ENCODE measurements at regions not wholly inside any gene's neighbourhood (a gene's known extent, or its start where the extent isn't known, plus 50 kb on each side); places are given as distances from the start of the nearest gene placed in this dataset.

GRCh38 chr12:127237151-127237550 is 1029.8 kb upstream of the TMEM132C start:
- Histone ChIP-seq H3K9me3 (ENCODE audit: control insufficient read depth in 1 of 2, low read length in 2 of 2) (no peaks in the 10 kb centered on the region), H3K4me1 (ENCODE audit: control insufficient read depth in 1 of 2, insufficient read depth in 2 of 2, low read length in 2 of 2) (no peaks in the 10 kb centered on the region), H3K4me3 (ENCODE audit: low read depth in 1 of 2, low read length in 2 of 2) (no peak overlapping the region), H3K27ac (ENCODE audit: low read depth, low read length) (no peak overlapping the region), H3K9ac (ENCODE audit: low read depth in 1 of 2, low read length in 2 of 2) (no peak overlapping the region), H3K27me3 (ENCODE audit: control insufficient read depth in 1 of 2, insufficient read depth in 2 of 2, low read length in 2 of 2) (no peaks in the 10 kb centered on the region), H3K36me3 (ENCODE audit: control insufficient read depth in 1 of 2, insufficient read depth in 2 of 2, low read length in 2 of 2) (no peaks in the 10 kb centered on the region)

- no peaks in the 10 kb centered on the region for H3K9me3 ChIP-seq (ENCODE audit: control insufficient read depth in 1 of 2, low read length in 2 of 2)
- H3K27ac ChIP-seq (ENCODE audit: low read depth, low read length) = no peak overlapping the region
- H3K4me1 ChIP-seq (ENCODE audit: control insufficient read depth in 1 of 2, insufficient read depth in 2 of 2, low read length in 2 of 2) = no peaks in the 10 kb centered on the region
- no peak overlapping the region for H3K9ac ChIP-seq (ENCODE audit: low read depth in 1 of 2, low read length in 2 of 2)
- H3K27me3 ChIP-seq (ENCODE audit: control insufficient read depth in 1 of 2, insufficient read depth in 2 of 2, low read length in 2 of 2) = no peaks in the 10 kb centered on the region
- H3K36me3 ChIP-seq (ENCODE audit: control insufficient read depth in 1 of 2, insufficient read depth in 2 of 2, low read length in 2 of 2) = no peaks in the 10 kb centered on the region
- H3K4me3 ChIP-seq (ENCODE audit: low read depth in 1 of 2, low read length in 2 of 2) = no peak overlapping the region
These were observed 1028.9 kb upstream of the TMEM132C start for GRCh38 chr12:127238107-127238506.

- Histone ChIP-seq H3K9me3 (ENCODE audit: control insufficient read depth in 1 of 2, low read length in 2 of 2) (no peaks in the 10 kb centered on the region), H3K27me3 (ENCODE audit: control insufficient read depth in 1 of 2, insufficient read depth in 2 of 2, low read length in 2 of 2) (no peaks in the 10 kb centered on the region), H3K4me3 (ENCODE audit: low read depth in 1 of 2, low read length in 2 of 2) (no peak overlapping the region), H3K36me3 (ENCODE audit: control insufficient read depth in 1 of 2, insufficient read depth in 2 of 2, low read length in 2 of 2) (no peaks in the 10 kb centered on the region), H3K27ac (ENCODE audit: low read depth, low read length) (no peak overlapping the region), H3K4me1 (ENCODE audit: control insufficient read depth in 1 of 2, insufficient read depth in 2 of 2, low read length in 2 of 2) (no peaks in the 10 kb centered on the region), H3K9ac (ENCODE audit: low read depth in 1 of 2, low read length in 2 of 2) (no peak overlapping the region)
These were observed 1027.2 kb upstream of the TMEM132C start for GRCh38 chr12:127239781-127240180.

- H3K9me3 ChIP-seq (ENCODE audit: control insufficient read depth in 1 of 2, low read length in 2 of 2) = no peaks in the 10 kb centered on the region
- H3K36me3 ChIP-seq (ENCODE audit: control insufficient read depth in 1 of 2, insufficient read depth in 2 of 2, low read length in 2 of 2) = no peaks in the 10 kb centered on the region
- no peaks in the 10 kb centered on the region for H3K27me3 ChIP-seq (ENCODE audit: control insufficient read depth in 1 of 2, insufficient read depth in 2 of 2, low read length in 2 of 2)
- H3K27ac ChIP-seq (ENCODE audit: low read depth, low read length) = no peak overlapping the region
- no peak overlapping the region for H3K4me3 ChIP-seq (ENCODE audit: low read depth in 1 of 2, low read length in 2 of 2)
- no peaks in the 10 kb centered on the region for H3K4me1 ChIP-seq (ENCODE audit: control insufficient read depth in 1 of 2, insufficient read depth in 2 of 2, low read length in 2 of 2)
- H3K9ac ChIP-seq (ENCODE audit: low read depth in 1 of 2, low read length in 2 of 2) = no peak overlapping the region
These were observed 1026.6 kb upstream of the TMEM132C start for GRCh38 chr12:127240249-127240929.

GRCh38 chr12:127241072-127241817 is 1025.7 kb upstream of the TMEM132C start:
- Histone ChIP-seq H3K27ac (ENCODE audit: low read depth, low read length) (no peak overlapping the region), H3K9me3 (ENCODE audit: control insufficient read depth in 1 of 2, low read length in 2 of 2) (no peaks in the 10 kb centered on the region), H3K27me3 (ENCODE audit: control insufficient read depth in 1 of 2, insufficient read depth in 2 of 2, low read length in 2 of 2) (no peaks in the 10 kb centered on the region), H3K4me1 (ENCODE audit: control insufficient read depth in 1 of 2, insufficient read depth in 2 of 2, low read length in 2 of 2) (no peaks in the 10 kb centered on the region), H3K36me3 (ENCODE audit: control insufficient read depth in 1 of 2, insufficient read depth in 2 of 2, low read length in 2 of 2) (no peaks in the 10 kb centered on the region), H3K9ac (ENCODE audit: low read depth in 1 of 2, low read length in 2 of 2) (no peak overlapping the region), H3K4me3 (ENCODE audit: low read depth in 1 of 2, low read length in 2 of 2) (no peak overlapping the region)

- H3K36me3 ChIP-seq (ENCODE audit: control insufficient read depth in 1 of 2, insufficient read depth in 2 of 2, low read length in 2 of 2) = no peaks in the 10 kb centered on the region
- H3K27me3 ChIP-seq (ENCODE audit: control insufficient read depth in 1 of 2, insufficient read depth in 2 of 2, low read length in 2 of 2) = no peaks in the 10 kb centered on the region
- H3K27ac ChIP-seq (ENCODE audit: low read depth, low read length) = no peak overlapping the region
- H3K4me1 ChIP-seq (ENCODE audit: control insufficient read depth in 1 of 2, insufficient read depth in 2 of 2, low read length in 2 of 2) = no peaks in the 10 kb centered on the region
- no peaks in the 10 kb centered on the region for H3K9me3 ChIP-seq (ENCODE audit: control insufficient read depth in 1 of 2, low read length in 2 of 2)
- H3K4me3 ChIP-seq (ENCODE audit: low read depth in 1 of 2, low read length in 2 of 2) = no peak overlapping the region
- no peak overlapping the region for H3K9ac ChIP-seq (ENCODE audit: low read depth in 1 of 2, low read length in 2 of 2)
These were observed 1022.0 kb upstream of the TMEM132C start for GRCh38 chr12:127245009-127245408.

- Histone ChIP-seq H3K4me1 (ENCODE audit: control insufficient read depth in 1 of 2, insufficient read depth in 2 of 2, low read length in 2 of 2) (no peaks in the 10 kb centered on the region), H3K9ac (ENCODE audit: low read depth in 1 of 2, low read length in 2 of 2) (no peak overlapping the region), H3K4me3 (ENCODE audit: low read depth in 1 of 2, low read length in 2 of 2) (no peak overlapping the region), H3K27ac (ENCODE audit: low read depth, low read length) (no peak overlapping the region), H3K27me3 (ENCODE audit: control insufficient read depth in 1 of 2, insufficient read depth in 2 of 2, low read length in 2 of 2) (no peaks in the 10 kb centered on the region), H3K9me3 (ENCODE audit: control insufficient read depth in 1 of 2, low read length in 2 of 2) (no peaks in the 10 kb centered on the region), H3K36me3 (ENCODE audit: control insufficient read depth in 1 of 2, insufficient read depth in 2 of 2, low read length in 2 of 2) (no peaks in the 10 kb centered on the region)
These were observed 1021.5 kb upstream of the TMEM132C start for GRCh38 chr12:127245437-127245836.

GRCh38 chr12:127247937-127248336 is 1019.0 kb upstream of the TMEM132C start:
- H3K27ac ChIP-seq (ENCODE audit: low read depth, low read length) = no peak overlapping the region
- H3K9ac ChIP-seq (ENCODE audit: low read depth in 1 of 2, low read length in 2 of 2) = no peak overlapping the region
- no peaks in the 10 kb centered on the region for H3K36me3 ChIP-seq (ENCODE audit: control insufficient read depth in 1 of 2, insufficient read depth in 2 of 2, low read length in 2 of 2)
- no peaks in the 10 kb centered on the region for H3K4me1 ChIP-seq (ENCODE audit: control insufficient read depth in 1 of 2, insufficient read depth in 2 of 2, low read length in 2 of 2)
- H3K27me3 ChIP-seq (ENCODE audit: control insufficient read depth in 1 of 2, insufficient read depth in 2 of 2, low read length in 2 of 2) = no peaks in the 10 kb centered on the region
- no peak overlapping the region for H3K4me3 ChIP-seq (ENCODE audit: low read depth in 1 of 2, low read length in 2 of 2)
- no peaks in the 10 kb centered on the region for H3K9me3 ChIP-seq (ENCODE audit: control insufficient read depth in 1 of 2, low read length in 2 of 2)

GRCh38 chr12:127249428-127249827 is 1017.5 kb upstream of the TMEM132C start:
- H3K9ac ChIP-seq (ENCODE audit: low read depth in 1 of 2, low read length in 2 of 2) = no peak overlapping the region
- H3K4me1 ChIP-seq (ENCODE audit: control insufficient read depth in 1 of 2, insufficient read depth in 2 of 2, low read length in 2 of 2) = no peaks in the 10 kb centered on the region
- H3K36me3 ChIP-seq (ENCODE audit: control insufficient read depth in 1 of 2, insufficient read depth in 2 of 2, low read length in 2 of 2) = no peaks in the 10 kb centered on the region
- no peaks in the 10 kb centered on the region for H3K27me3 ChIP-seq (ENCODE audit: control insufficient read depth in 1 of 2, insufficient read depth in 2 of 2, low read length in 2 of 2)
- no peaks in the 10 kb centered on the region for H3K9me3 ChIP-seq (ENCODE audit: control insufficient read depth in 1 of 2, low read length in 2 of 2)
- H3K27ac ChIP-seq (ENCODE audit: low read depth, low read length) = no peak overlapping the region
- no peak overlapping the region for H3K4me3 ChIP-seq (ENCODE audit: low read depth in 1 of 2, low read length in 2 of 2)

- Histone ChIP-seq H3K4me3 (ENCODE audit: low read depth in 1 of 2, low read length in 2 of 2) (no peak overlapping the region), H3K4me1 (ENCODE audit: control insufficient read depth in 1 of 2, insufficient read depth in 2 of 2, low read length in 2 of 2) (no peaks in the 10 kb centered on the region), H3K9ac (ENCODE audit: low read depth in 1 of 2, low read length in 2 of 2) (no peak overlapping the region), H3K9me3 (ENCODE audit: control insufficient read depth in 1 of 2, low read length in 2 of 2) (no peaks in the 10 kb centered on the region), H3K27me3 (ENCODE audit: control insufficient read depth in 1 of 2, insufficient read depth in 2 of 2, low read length in 2 of 2) (no peaks in the 10 kb centered on the region), H3K36me3 (ENCODE audit: control insufficient read depth in 1 of 2, insufficient read depth in 2 of 2, low read length in 2 of 2) (no peaks in the 10 kb centered on the region), H3K27ac (ENCODE audit: low read depth, low read length) (no peak overlapping the region)
These were observed 1013.1 kb upstream of the TMEM132C start for GRCh38 chr12:127253797-127254327.
